ENCODE measurements at regions not wholly inside any gene's neighbourhood (a gene's known extent, or its start where the extent isn't known, plus 50 kb on each side); places are given as distances from the start of the nearest gene placed in this dataset.
"Not testable (repeated sequence)": the region's sequence is repeated elsewhere in the genome, so short reads cannot be mapped to it uniquely, and the experiment has no call there.

DNA sequence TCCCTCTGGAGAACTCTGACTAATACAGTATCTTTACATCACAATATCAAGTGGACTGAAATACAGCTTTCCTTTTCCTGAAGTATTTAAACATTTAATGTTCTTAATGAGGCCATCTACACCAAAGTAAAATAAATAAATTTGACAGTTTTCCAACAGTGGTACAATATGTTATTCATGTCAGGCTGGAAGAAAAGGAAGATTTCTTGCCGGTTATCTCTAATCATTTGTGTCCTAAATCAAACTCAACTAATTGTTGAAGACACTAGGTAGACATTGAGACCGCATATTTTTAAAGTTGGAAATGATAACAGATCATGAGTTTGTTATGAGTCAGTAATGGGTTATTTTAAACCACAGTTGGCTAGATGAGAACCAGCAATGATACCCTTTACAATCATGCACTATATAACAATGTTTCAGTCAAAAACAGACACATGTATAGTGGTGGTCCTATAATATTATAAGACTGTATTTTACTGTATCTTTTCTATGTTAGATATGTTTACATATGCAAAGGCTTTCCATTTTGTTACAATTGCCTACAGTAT lies 241.6 kb downstream of the LMBRD1 start:
- Histone ChIP-seq H3K4me3 (no peak overlapping the region), H3K9me3 (no peaks in the 10 kb centered on the region), H3K27me3 (no peaks in the 10 kb centered on the region), H3K36me3 (no peaks in the 10 kb centered on the region)
- DNase-seq = no peak

DNA sequence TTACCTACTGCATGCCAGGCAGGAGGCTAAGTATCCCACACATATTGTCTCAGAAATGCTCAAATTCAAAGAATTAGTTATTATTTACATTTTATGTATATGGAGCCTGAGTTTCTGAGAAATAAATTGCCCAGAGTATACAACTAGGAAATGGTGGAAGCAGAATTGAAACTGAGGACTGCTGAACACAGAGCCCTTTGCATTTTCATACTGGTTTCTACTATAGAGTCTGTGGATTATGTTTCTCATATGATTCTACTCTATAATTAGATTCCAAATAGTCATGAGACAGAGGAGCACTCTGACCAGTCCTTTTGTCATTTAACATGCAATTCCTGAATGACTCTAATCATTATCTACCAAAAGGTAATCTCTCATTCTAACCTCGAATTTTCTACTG lies 254.3 kb downstream of the LMBRD1 start:
- H3K27me3 ChIP-seq = no peaks in the 10 kb centered on the region
- no peaks in the 10 kb centered on the region for H3K36me3 ChIP-seq

DNA sequence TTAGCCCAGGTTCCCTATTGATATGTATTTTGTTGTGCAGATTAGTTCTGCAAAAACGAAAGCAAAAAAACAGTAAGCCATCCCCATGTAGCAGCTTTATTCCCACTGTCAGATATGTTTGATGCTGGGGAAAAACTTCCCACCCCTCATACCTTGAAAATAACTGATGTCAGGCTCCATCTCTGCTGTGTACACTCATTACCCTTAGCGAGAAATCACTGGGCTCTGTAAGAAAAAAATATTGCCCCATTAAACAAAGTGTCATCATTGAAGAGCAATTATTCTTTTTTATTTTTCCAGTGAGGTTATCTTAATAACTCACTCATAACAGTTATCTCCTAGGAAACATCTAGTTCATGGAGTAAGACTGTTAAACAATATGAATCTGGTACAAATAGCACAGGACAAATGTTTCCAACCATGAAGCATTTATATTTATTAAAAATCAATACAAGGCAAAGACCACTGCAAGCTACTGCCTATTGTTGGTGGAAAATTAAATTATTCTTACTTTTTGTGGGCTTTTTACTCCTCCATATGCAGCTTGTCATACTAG lies 268.8 kb downstream of the LMBRD1 start:
- DNase-seq = no peak
- Histone ChIP-seq H3K36me3 (no peaks in the 10 kb centered on the region), H3K4me3 (no peak overlapping the region), H3K27me3 (no peaks in the 10 kb centered on the region), H3K9me3 (no peaks in the 10 kb centered on the region)

More for the DNA sequence above, 254.3 kb downstream of the LMBRD1 start:
- Histone ChIP-seq H3K4me3 (no peak overlapping the region), H3K9me3 (no peaks in the 10 kb centered on the region)
- no peak for DNase-seq

DNA sequence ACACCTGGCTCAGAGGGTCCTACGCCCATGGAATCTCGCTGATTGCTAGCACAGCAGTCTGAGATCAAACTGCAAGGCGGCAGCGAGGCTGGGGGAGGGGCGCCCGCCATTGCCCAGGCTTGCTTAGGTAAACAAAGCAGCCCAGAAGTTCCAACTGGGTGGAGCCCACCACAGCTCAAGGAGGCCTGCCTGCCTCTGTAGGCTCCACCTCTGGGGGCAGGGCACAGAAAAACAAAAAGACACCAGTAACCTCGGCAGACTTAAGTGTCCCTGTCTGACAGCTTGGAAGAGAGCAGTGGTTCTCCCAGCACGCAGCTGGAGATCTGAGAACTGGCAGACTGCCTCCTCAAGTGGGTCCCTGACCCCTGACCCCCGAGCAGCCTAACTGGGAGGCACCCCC lies 281.3 kb downstream of the LMBRD1 start:
- H3K36me3 ChIP-seq, H3K4me3 ChIP-seq, H3K9me3 ChIP-seq, H3K27me3 ChIP-seq, DNase-seq: not testable (repeated sequence)

DNA sequence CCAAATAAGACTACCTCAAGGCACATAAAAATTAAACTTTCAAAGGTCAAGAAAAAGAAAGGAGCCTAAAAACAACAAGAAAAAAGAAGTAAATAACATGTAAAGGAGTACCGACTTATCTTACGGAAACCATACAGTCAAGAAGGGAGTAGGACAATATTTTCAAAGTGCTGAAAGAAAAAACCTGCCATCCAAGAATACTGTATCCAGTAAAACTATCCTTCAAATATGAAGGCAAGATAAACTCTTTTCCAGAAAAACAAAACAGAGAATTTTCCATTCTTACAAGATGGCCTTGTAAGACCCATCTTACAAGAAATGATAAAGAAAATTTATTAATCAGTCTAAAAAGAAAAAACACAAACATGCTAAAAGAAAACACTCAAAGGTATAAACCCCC lies 302.2 kb downstream of the LMBRD1 start:
- Histone ChIP-seq H3K9me3 (no peaks in the 10 kb centered on the region), H3K4me3 (no peak overlapping the region), H3K36me3 (no peaks in the 10 kb centered on the region), H3K27me3 (no peaks in the 10 kb centered on the region)
- DNase-seq = no peak

DNA sequence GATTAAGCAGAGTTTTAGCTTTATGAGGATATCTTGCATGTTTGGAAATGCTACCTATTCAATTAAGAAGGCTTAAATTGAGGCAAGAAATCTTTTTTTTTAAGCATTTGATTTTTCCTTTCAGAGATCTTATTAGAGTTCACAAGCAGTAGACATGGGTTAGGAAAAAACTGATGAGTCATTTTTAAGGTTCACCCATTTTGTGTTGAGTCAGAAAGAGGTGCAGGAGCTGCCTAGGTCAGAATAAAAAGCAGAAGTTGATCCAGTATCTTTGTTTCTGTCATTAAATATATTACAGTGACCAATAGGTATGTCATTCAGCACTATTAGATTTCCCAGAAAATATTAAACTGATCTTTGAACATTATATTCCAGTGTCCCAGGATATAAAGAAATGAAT lies 306.8 kb downstream of the LMBRD1 start:
- no peak for DNase-seq
- no peak overlapping the region for H3K4me3 ChIP-seq
- H3K36me3 ChIP-seq = no peaks in the 10 kb centered on the region
- H3K27me3 ChIP-seq = no peaks in the 10 kb centered on the region
- no peaks in the 10 kb centered on the region; the same call in 1 of the 2 replicates for H3K9me3 ChIP-seq

DNA sequence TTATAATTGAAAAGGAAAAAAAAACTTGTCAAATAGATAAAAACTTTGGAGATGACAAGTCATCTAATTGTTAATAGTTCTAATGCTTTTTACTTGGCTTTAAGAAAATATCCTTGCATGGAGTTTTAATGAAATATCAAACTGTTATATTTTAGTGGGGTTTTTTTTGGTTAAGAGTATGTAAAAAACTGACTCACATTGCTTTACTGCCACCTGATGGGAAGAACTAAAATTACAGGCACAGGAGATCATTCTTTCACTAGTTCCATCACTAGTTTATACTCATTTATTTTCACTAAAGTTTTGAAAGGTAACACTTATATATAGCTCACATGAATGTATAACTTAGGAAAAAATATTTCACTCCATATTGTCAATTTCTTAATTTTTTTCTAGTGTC lies 309.1 kb downstream of the LMBRD1 start:
- no peak overlapping the region for H3K4me3 ChIP-seq
- DNase-seq = no peak
- H3K36me3 ChIP-seq = no peaks in the 10 kb centered on the region
- no peaks in the 10 kb centered on the region; the same call in 1 of the 2 replicates for H3K9me3 ChIP-seq
- no peaks in the 10 kb centered on the region for H3K27me3 ChIP-seq

DNA sequence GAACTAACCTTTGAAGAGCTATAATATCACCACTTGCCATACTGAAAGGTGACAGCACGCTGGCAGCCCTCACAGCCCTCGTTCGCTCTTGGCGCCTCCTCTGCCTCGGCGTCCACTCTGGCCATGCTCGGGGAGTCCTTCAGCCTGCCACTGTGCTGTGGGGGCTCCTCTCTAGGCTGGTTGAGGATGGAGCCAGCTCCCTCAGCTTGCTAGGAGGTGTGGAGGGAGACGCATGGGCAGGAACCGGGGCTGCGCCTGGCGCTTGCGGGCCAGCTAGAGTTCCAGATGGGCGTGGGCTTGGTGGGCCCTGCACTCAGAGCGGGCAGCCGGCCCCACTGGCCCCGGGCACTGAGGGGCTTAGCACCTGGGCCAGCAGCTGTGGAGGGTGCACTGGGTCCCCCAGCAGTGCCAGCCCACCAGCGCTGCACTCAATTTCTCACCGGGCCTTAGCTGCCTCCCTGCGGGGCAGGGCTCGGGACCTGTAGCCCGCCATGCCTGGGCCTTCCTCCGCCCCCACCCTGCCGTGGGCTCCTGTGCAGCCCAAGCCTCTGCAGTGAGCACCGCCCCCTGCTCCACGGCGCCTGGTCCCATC lies 329.7 kb downstream of the LMBRD1 start:
- DNase-seq = no peak
- Histone ChIP-seq H3K36me3 (no peaks in the 10 kb centered on the region), H3K4me3 (no peak overlapping the region), H3K27me3 (no peaks in the 10 kb centered on the region), H3K9me3 (no peaks in the 10 kb centered on the region)

DNA sequence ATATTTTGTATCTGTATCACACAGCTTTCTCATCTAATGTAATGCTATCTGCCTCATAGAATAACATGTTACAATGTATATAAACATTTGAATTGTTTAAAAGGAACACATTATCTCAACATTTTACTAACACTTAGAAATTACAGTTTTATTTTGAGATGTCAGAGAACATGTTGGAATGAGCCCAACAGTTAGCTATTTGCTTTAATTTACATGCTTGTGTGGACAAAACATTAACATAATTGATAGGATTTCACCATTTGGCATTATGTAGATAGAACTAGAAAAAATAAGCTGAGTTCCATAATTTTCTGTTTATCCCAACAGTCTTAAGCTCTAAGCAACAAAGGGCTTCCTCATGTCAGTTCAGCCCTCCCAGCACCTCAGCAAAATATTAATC lies 330.9 kb downstream of the LMBRD1 start:
- Histone ChIP-seq H3K27me3 (no peaks in the 10 kb centered on the region), H3K36me3 (no peaks in the 10 kb centered on the region), H3K9me3 (no peaks in the 10 kb centered on the region), H3K4me3 (no peak overlapping the region)
- DNase-seq = no peak

DNA sequence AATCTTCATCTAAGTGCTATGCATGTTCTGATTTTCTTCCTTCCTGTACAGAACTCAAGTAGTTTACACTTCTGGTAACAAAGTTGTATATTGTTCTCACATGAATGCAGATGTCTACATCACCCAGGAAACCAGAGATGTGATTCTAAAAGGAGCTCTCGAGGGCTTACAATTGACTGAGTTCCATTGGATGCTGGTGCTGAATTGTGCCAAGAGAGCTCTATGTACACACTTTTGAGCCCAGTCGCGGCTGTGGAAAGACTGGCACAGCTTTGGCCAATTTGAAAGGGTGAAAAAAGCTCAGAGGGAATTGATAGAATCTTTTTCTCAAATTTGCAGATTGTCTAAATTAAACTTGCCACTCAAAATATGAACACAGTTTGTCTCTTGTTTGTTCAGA lies 340.7 kb downstream of the LMBRD1 start:
- no peak overlapping the region for H3K4me3 ChIP-seq
- H3K36me3 ChIP-seq = no peaks in the 10 kb centered on the region
- H3K9me3 ChIP-seq = no peaks in the 10 kb centered on the region
- no peaks in the 10 kb centered on the region for H3K27me3 ChIP-seq
- DNase-seq = no peak

DNA sequence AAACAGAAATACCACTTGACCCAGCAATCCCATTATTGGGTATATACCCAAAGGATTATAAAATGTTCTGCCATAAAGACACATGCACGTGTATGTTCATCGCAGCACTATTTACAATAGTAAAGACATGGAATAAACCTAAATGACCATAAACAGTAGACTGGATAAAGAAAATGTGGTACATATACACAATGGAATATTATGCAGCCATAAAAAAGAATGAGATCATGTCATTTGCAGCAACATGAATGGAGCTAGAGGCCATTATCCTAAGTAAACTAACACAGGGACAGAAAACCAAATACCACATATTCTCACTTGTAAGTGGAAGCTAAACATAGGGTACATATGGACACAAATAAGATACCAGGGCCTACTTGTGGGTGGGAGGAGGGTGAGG lies 342.2 kb downstream of the LMBRD1 start:
- H3K4me3 ChIP-seq, DNase-seq, H3K36me3 ChIP-seq, H3K9me3 ChIP-seq, H3K27me3 ChIP-seq: not testable (repeated sequence)

DNA sequence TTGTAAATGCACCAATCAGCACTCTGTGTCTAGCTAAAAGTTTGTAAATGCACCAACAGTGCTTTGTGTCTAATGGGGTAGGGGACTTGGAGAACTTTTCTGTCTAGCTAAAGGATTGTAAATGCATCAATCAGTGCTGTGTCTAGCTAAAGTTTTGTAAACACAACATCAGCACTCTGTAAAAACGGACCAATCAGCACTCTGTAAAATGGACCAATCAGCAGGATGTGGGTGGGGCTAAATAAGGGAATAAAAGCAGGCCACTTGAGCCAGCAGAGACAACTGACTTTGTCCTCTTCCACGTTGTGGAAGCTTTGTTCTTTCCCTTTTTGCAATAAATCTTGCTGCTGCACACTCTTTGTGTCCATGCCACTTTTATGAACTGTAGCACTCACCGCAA lies 346.3 kb downstream of the LMBRD1 start:
- H3K27me3 ChIP-seq = not testable (repeated sequence)

DNA sequence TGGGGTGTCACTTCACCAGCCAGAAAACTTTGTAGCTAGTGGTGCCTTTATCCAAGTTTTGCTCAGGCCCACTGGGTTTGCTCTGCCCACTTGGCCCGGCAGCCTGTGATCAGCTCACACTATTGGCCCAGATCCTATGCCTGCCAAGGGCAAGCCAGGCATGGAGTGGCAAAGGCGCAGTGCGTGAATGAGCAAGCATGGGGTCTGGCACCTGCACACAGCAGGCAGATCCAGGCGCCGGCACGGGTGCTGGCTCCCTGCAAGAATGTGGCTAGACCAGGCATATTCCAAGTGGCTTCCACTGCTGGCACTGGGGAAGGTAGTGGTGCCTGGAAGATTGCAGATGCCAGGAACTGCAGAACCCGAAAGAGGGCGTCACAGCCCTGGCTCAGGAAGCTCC lies 346.9 kb downstream of the LMBRD1 start:
- DNase-seq = peak; percentile 5
- Histone ChIP-seq H3K9me3 (no peaks in the 10 kb centered on the region), H3K27me3 (no peaks in the 10 kb centered on the region), H3K36me3 (no peaks in the 10 kb centered on the region), H3K4me3 (no peak overlapping the region)

More for the DNA sequence above, 346.3 kb downstream of the LMBRD1 start:
- not testable (repeated sequence) for H3K9me3 ChIP-seq, DNase-seq, H3K36me3 ChIP-seq, H3K4me3 ChIP-seq
